ENCODE measurements at regions not wholly inside any gene's neighbourhood (a gene's known extent, or its start where the extent isn't known, plus 50 kb on each side); places are given as distances from the start of the nearest gene placed in this dataset.

GRCh38 chr11:115119146-115119545 is 385.1 kb downstream of the CADM1 start:
- TF ChIP-seq SUZ12 (IDR thresholded peaks at IDR 0.05; ENCODE audit: extremely low read depth, insufficient read depth, insufficient read length) = no peak
- no peak for TF ChIP-seq ZNF274 (IDR thresholded peaks at IDR 0.05; ENCODE audit: low read depth, low read length)
- no peak for TF ChIP-seq YY1 (IDR thresholded peaks at IDR 0.05; ENCODE audit: insufficient read depth, insufficient read length)

Measured in NT2/D1 (cell line).